ENCODE measurements at regions not wholly inside any gene's neighbourhood (a gene's known extent, or its start where the extent isn't known, plus 50 kb on each side); places are given as distances from the start of the nearest gene placed in this dataset.
"Not testable (repeated sequence)": the region's sequence is repeated elsewhere in the genome, so short reads cannot be mapped to it uniquely, and the experiment has no call there.

- DNase-seq (ENCODE audit: low read depth in 3 of 3, low spot score in 2 of 3), result no peak
Measured at GRCh38 chr5:56733580-56733979, 81.8 kb upstream of the MAP3K1 start.

DNA sequence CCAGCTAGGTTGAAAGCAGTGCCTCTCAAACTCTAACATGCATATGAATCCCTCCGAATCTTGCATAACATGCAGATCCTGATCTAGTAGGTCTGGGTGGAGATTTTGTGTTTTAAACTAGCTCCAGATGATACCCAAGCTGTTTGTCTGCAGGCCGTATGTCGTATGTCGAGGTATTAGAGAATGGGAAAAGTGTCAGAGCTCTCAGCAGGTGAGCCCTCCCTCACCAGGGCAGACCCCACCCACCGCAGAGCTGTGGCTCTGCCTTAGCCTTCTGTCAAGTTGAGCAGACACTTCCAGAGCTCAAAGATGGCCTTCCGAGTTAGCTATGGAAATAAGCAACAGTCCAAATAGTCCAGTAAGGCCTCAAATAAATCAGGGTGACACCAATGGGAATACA, 83.2 kb upstream of the MAP3K1 start:
- DNase-seq (ENCODE audit: low read depth in 3 of 3, low spot score in 2 of 3), result no peak

DNA sequence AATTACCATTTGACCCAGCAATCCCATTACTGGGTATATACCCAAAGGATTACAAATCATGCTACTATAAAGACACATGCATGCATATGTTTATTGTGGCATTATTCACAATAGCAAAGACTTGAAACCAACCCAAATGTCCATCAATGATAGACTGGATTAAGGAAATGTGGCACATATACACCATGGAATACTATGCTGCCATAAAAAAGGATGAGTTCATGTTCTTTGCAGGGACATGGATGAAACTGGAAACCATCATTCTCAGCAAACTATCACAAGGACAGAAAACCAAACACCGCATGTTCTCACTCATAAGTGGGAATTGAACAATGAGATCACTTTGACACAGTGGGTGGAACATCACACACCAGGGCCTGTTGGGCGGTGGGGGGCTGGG, 83.9 kb upstream of the MAP3K1 start:
- DNase-seq (ENCODE audit: low read depth in 3 of 3, low spot score in 2 of 3), result not testable (repeated sequence)

GRCh38 chr5:56729488-56729887, 85.9 kb upstream of the MAP3K1 start:
- DNase-seq (ENCODE audit: low read depth in 3 of 3, low spot score in 2 of 3), result no peak

- no peak for DNase-seq (ENCODE audit: low read depth in 3 of 3, low spot score in 2 of 3)
Measured at GRCh38 chr5:56725711-56726411, 89.5 kb upstream of the MAP3K1 start.

DNA sequence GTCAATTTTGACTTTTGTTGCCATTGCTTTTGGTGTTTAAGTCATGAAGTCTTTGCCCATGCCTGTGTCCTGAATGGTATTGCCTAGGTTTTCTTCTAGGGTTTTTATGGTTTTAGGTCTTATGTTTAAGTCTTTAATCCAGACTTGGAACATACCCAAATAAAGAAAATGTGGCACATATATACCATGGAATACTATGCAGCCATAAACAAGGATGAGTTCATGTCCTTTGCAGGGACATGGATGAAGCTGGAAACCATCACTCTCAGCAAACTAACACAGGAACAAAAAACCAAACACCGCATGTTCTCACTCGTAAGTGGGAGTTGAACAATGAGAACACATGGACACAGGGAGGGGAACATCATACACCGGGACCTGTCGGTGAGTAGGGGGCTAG, 90.5 kb upstream of the MAP3K1 start:
- not testable (repeated sequence) for DNase-seq (ENCODE audit: low read depth in 3 of 3, low spot score in 2 of 3)

- no peak for DNase-seq (ENCODE audit: low read depth in 3 of 3, low spot score in 2 of 3)
Measured at GRCh38 chr5:56722317-56722716, 93.0 kb upstream of the MAP3K1 start.

GRCh38 chr5:56717253-56717987, 97.9 kb upstream of the MAP3K1 start:
- no peak for DNase-seq (ENCODE audit: low read depth in 3 of 3, low spot score in 2 of 3)

- DNase-seq (ENCODE audit: low read depth in 3 of 3, low spot score in 2 of 3), result no peak
Measured at GRCh38 chr5:56715986-56716385, 99.4 kb upstream of the MAP3K1 start.

GRCh38 chr5:56712895-56713591, 102.3 kb upstream of the MAP3K1 start:
- DNase-seq (ENCODE audit: low read depth in 3 of 3, low spot score in 2 of 3), result no peak

GRCh38 chr5:56710826-56711590, 104.3 kb upstream of the MAP3K1 start:
- DNase-seq (ENCODE audit: low read depth in 3 of 3, low spot score in 2 of 3), result no peak

- no peak for DNase-seq (ENCODE audit: low read depth in 3 of 3, low spot score in 2 of 3)
Measured at GRCh38 chr5:56706504-56706903, 108.8 kb upstream of the MAP3K1 start.

- no peak for DNase-seq (ENCODE audit: low read depth in 3 of 3, low spot score in 2 of 3)
Measured at GRCh38 chr5:56705217-56705616, 110.1 kb upstream of the MAP3K1 start.

GRCh38 chr5:56703952-56704351, 111.4 kb upstream of the MAP3K1 start:
- DNase-seq (ENCODE audit: low read depth in 3 of 3, low spot score in 2 of 3), result no peak

GRCh38 chr5:56700711-56701110, 114.6 kb upstream of the MAP3K1 start:
- no peak for DNase-seq (ENCODE audit: low read depth in 3 of 3, low spot score in 2 of 3)

GRCh38 chr5:56699538-56699937, 115.8 kb upstream of the MAP3K1 start:
- DNase-seq (ENCODE audit: low read depth in 3 of 3, low spot score in 2 of 3), result no peak

DNA sequence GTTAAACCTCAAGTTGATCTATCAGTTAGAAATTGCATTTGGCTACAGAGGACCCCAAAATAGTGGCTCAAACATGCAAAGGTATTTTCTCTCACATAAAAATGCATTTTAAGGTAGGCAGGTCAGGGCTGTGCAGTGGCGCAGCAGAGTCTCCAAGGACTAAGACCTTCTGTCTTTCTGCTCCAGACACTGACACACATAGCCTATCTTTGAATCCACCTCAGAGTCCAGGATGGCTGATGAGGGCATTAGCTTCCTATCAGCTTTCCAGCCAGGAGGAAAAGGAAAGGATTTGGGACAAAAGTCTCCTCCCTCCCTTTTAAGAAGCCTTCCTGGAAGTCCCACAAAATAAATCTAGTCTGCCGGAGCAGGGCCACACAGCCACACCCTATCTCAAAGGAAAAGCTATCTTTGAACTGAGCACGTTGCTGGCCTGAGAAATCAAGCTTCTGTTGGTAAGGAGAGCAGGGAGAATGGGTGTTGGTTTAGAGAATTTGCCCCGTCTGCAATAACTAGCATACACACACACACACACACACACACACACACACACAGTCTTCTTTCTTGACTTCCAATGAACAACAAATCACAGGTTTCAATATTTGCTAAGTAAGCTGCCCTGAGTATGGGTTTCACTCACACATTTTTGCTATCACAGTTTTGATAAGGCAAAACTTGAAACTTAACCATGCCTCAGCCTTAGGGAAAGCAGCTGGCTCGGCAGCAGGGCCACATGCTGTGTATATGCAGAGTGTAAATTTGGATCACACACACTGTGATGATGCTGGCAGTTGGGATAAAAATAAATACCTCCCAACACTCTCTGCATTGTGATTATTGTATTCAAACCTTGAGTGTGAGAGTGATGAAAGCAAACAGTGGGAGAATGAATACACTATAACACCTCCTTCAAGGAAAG, 116.6 kb upstream of the MAP3K1 start:
- DNase-seq (ENCODE audit: low read depth in 3 of 3, low spot score in 2 of 3), result no peak

- DNase-seq (ENCODE audit: low read depth in 3 of 3, low spot score in 2 of 3), result no peak
Measured at GRCh38 chr5:56696900-56697299, 118.4 kb upstream of the MAP3K1 start.

GRCh38 chr5:56693220-56693579, 122.1 kb upstream of the MAP3K1 start:
- DNase-seq (ENCODE audit: low read depth in 3 of 3, low spot score in 2 of 3), result no peak

Measured in right renal cortex interstitium (tissue), 3 donors.